Astrocyte of the spinal cord (primary cell): ENCODE measurements at regions not wholly inside any gene's neighbourhood (a gene's known extent, or its start where the extent isn't known, plus 50 kb on each side); places are given as distances from the start of the nearest gene placed in this dataset.

Experiments
- DNase-seq: peaks from one replicate; pipeline ENCODE4 v3.0.0; 2011; ENCODE audit warnings: low read depth, low spot score
- H3K4me3 ChIP-seq: 2 replicates; pipeline ENCODE4 v1.5.1; 2011; ENCODE audit warnings: low read depth, mild to moderate bottlenecking, low read length, moderate library complexity
- CTCF ChIP-seq: IDR thresholded peaks from 2 replicates; pipeline ENCODE4 v1.5.1; 2012; ENCODE audit warnings: low read depth, mild to moderate bottlenecking, low read length, inconsistent platforms
- in situ Hi-C: cut with HindIII; loops from 2 replicates; pipeline ENCODE4 v1.10.0; 2017; ENCODE audit warnings: low sequenced_read_pairs

- TF ChIP-seq CTCF = no peak
- in situ Hi-C loops = no loop called here
Observed at GRCh38 chr2:21386666-21387065, 262.9 kb downstream of the TDRD15 start.

GRCh38 chr2:21392649-21393048 is 268.9 kb downstream of the TDRD15 start:
- H3K4me3 ChIP-seq = no peak overlapping the region
- DNase-seq = no peak
- TF ChIP-seq CTCF = no peak
- in situ Hi-C loops = no loop called here

More at GRCh38 chr2:21386666-21387065, 262.9 kb downstream of the TDRD15 start:
- no peak for DNase-seq
- H3K4me3 ChIP-seq = no peak overlapping the region

- no peak overlapping the region for H3K4me3 ChIP-seq
- in situ Hi-C loops = no loop called here
- TF ChIP-seq CTCF = no peak
- no peak for DNase-seq
Observed at GRCh38 chr2:21393173-21393572, 269.4 kb downstream of the TDRD15 start.

- DNase-seq = no peak
- in situ Hi-C loops = no loop called here
- no peak for TF ChIP-seq CTCF
- H3K4me3 ChIP-seq = no peak overlapping the region
Observed at GRCh38 chr2:21395366-21395765, 271.6 kb downstream of the TDRD15 start.

GRCh38 chr2:21396252-21396651 is 272.5 kb downstream of the TDRD15 start:
- no peak overlapping the region for H3K4me3 ChIP-seq
- in situ Hi-C loops = no loop called here
- no peak for TF ChIP-seq CTCF
- DNase-seq = no peak

- in situ Hi-C loops = no loop called here
- no peak for TF ChIP-seq CTCF
Observed at GRCh38 chr2:21401022-21401698, 277.4 kb downstream of the TDRD15 start.

More at GRCh38 chr2:21401022-21401698, 277.4 kb downstream of the TDRD15 start:
- no peak overlapping the region for H3K4me3 ChIP-seq
- DNase-seq = no peak
